Stimulated activated naive CD8-positive, alpha-beta T cell treated with anti-CD3 and anti-CD28 coated beads, Interleukin-15, Interleukin-2, amounts not matched to agents 100 ng/mL and 50 ng/mL, for 24 hours (primary cell): ENCODE measurements at regions not wholly inside any gene's neighbourhood (a gene's known extent, or its start where the extent isn't known, plus 50 kb on each side); places are given as distances from the start of the nearest gene placed in this dataset.
"Not testable (repeated sequence)": the region's sequence is repeated elsewhere in the genome, so short reads cannot be mapped to it uniquely, and the experiment has no call there.

ENCODE experiments used
- H3K27ac Mint-ChIP-seq: one replicate; pipeline ENCODE4 v1.8.0; 2021; ENCODE audit warnings: mild to moderate bottlenecking, mixed read lengths
- H3K27me3 Mint-ChIP-seq: one replicate; pipeline ENCODE4 v1.8.0; 2021; ENCODE audit warnings: mixed read lengths
- H3K36me3 Mint-ChIP-seq: one replicate; pipeline ENCODE4 v1.8.0; 2021; ENCODE audit warnings: low read depth, mixed read lengths
- H3K4me1 Mint-ChIP-seq: one replicate; pipeline ENCODE4 v1.8.0; 2021; ENCODE audit warnings: low read depth, mixed read lengths
- H3K4me3 Mint-ChIP-seq: one replicate; pipeline ENCODE4 v1.8.0; 2021; ENCODE audit warnings: mild to moderate bottlenecking, mixed read lengths
- H3K9me3 Mint-ChIP-seq: one replicate; pipeline ENCODE4 v1.8.0; 2021; ENCODE audit warnings: mixed read lengths

DNA sequence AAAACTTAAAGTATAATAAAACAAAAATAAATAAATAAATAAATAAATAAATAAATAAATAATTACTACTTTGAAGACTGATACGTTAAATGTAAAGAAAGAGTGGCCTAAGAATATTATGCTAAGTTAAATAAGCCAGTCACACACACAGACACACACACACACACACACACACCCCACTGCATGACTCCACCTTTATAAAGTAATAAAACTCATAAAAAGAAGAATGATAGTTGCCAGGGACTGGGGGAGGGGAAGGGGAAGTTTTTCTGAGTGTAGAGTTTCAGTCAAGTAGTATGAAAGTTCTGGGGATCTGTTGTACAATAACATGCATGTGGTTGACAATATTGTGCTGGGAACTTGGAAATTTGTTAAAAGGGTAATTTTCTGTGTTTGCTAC lies 1237.5 kb upstream of the GYPC start:
- Mint-ChIP-seq H3K9me3 (peaks cover 4% of the 10 kb centered on the region), H3K27me3 (no peaks in the 10 kb centered on the region), H3K4me1 (no peaks in the 10 kb centered on the region), H3K27ac (no peak overlapping the region), H3K4me3 (no peak overlapping the region), H3K36me3 (no peaks in the 10 kb centered on the region)

DNA sequence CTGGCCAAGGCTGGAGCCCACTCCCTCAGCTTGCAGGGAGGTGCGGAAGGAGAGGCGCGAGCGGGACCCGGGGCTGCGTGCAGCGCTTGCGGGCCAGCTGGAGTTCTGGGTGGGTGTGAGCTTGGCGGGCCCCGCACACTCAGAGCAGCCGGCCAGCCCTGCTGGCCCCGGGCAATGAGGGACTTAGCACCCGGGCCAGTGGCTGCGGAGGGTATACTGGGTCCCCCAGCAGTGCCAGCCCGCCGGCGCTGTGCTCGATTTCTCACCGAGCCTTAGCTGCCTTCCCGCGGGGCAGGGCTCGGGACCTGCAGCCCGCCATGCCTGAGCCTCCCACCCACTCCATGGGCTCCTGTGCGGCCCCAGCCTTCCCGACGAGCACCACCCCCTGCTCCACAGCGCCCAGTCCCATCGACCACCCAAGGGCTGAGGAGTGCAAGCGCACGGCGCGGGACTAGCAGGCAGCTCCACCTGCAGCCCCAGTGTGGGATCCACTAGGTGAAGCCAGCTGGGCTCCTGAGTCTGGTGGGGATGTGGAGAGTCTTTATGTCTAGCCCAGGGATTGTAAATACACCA lies 1233.7 kb upstream of the GYPC start:
- not testable (repeated sequence) for H3K27me3 Mint-ChIP-seq, H3K27ac Mint-ChIP-seq, H3K4me1 Mint-ChIP-seq, H3K36me3 Mint-ChIP-seq, H3K4me3 Mint-ChIP-seq, H3K9me3 Mint-ChIP-seq

DNA sequence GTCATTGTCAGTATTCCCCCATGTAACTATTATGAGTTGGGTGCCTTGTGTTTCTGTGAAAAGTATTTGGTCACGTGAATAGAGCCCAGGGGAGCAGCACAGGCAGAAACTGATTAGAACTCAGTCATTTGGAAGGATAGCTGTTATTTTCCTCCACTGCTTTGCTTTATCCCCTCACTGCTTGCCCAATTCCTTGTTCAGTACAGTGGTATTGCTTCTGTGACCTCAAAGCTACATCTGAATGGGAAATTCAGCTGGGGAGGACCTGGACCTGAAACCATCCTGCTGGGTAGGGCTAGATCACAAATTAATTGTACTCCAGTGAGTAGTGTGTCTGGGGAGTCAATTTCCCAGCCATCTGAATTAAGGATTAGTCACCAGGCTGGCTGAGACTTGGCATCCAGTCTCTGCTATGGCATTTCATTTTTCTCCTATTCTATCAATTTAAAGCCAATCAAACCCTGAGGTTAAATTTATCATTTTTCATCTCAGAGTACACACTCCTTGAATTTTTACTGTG lies 1231.6 kb upstream of the GYPC start:
- Mint-ChIP-seq H3K36me3 (no peaks in the 10 kb centered on the region), H3K4me3 (no peak overlapping the region), H3K27me3 (no peaks in the 10 kb centered on the region), H3K9me3 (no peaks in the 10 kb centered on the region), H3K4me1 (no peaks in the 10 kb centered on the region), H3K27ac (no peak overlapping the region)

DNA sequence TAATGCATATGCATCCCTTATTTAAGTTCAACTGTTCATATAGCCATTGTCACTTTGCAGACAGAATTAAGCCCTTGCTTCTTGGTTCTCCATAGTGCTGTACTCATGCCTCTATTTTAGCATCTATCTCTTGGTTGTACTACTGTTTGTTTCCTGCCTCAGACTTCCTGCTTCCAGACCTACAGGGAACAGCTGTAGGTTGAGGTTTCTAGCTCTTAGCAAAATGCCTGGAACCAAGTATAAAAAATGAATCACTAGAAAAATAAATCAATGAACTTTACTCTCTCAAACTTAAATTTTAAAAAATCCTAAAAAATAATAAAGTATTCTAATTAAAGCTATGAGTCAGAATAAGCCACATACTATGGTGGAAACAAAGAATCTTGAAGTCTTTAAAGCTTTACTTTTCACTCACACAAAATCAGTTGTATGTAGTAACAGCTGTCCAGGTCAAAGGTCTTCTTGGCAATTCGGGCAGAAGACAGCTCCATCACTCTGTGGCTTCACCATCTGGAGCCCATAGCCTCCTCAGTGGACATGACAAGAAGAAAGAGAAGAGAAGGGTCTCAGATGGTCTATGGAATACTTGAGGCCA lies 1228.1 kb upstream of the GYPC start:
- H3K4me3 Mint-ChIP-seq: no peak overlapping the region
- H3K27ac Mint-ChIP-seq: no peak overlapping the region
- no peaks in the 10 kb centered on the region for H3K9me3 Mint-ChIP-seq
- no peaks in the 10 kb centered on the region for H3K4me1 Mint-ChIP-seq
- H3K36me3 Mint-ChIP-seq: no peaks in the 10 kb centered on the region
- no peaks in the 10 kb centered on the region for H3K27me3 Mint-ChIP-seq

DNA sequence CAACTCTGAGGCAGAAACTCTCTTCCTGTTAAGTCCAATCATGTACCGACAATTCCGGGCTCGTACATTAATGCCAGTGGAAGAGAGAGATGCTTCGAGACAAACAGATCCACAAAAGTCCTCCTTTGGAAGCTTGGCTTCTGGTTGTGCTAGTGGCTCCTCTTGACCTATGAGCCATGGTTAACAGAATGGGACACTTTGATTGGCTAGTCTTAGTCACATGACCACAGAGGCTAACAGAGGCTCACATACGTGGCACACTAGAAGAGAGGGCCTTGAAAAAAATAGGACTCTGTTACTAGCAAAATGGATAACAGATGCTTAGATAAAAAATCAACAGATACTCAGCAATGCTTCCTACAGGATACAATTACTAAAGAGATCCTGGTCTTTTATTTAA lies 1211.9 kb upstream of the GYPC start:
- peaks cover 7% of the 10 kb centered on the region for H3K9me3 Mint-ChIP-seq
- no peak overlapping the region for H3K27ac Mint-ChIP-seq
- no peak overlapping the region for H3K4me3 Mint-ChIP-seq
- no peaks in the 10 kb centered on the region for H3K4me1 Mint-ChIP-seq
- no peaks in the 10 kb centered on the region for H3K27me3 Mint-ChIP-seq
- no peaks in the 10 kb centered on the region for H3K36me3 Mint-ChIP-seq

DNA sequence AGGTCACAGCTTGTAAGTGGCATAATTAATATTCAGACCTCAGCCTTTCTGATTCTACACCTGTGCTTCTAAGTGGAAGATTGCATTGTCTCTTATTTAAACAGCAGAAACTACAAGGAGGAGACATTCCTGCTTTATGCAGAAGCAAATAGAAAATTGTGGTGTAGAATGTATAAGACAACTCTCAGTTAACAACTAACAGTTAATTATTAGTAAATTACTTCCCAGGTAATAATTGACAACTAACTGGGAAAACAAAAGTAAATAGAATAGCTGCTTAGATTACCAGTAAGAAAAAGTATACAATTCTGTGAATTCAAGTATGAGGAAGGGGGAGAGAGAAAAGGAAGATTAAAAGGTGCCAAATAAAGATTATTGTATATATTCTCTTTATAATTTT lies 1210.5 kb upstream of the GYPC start:
- Mint-ChIP-seq H3K27ac (no peak overlapping the region), H3K4me1 (no peaks in the 10 kb centered on the region), H3K36me3 (no peaks in the 10 kb centered on the region), H3K4me3 (no peak overlapping the region), H3K9me3 (peaks cover 7% of the 10 kb centered on the region), H3K27me3 (no peaks in the 10 kb centered on the region)

DNA sequence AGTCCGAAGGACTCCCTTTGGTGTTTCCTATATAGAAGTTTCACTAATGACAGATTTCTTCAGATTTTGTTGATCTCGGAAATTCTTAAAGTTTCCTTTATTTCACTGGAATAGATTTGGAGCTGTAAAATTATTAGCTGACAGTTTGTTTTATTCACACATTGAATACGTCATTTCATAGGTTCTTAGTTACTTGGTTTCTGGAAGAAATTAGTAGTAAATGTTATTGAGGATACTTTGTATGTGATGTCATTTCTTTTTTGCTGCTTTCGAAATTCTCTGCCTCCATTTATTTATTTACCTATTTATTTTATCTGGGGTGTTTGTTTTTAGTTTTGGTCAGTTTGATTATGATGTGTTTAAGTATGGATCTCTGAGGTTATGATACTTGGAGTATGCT lies 1205.9 kb upstream of the GYPC start:
- H3K27me3 Mint-ChIP-seq: no peaks in the 10 kb centered on the region
- H3K4me1 Mint-ChIP-seq: no peaks in the 10 kb centered on the region
- H3K4me3 Mint-ChIP-seq: no peak overlapping the region
- H3K36me3 Mint-ChIP-seq: no peaks in the 10 kb centered on the region
- H3K27ac Mint-ChIP-seq: no peak overlapping the region
- peaks cover 15% of the 10 kb centered on the region for H3K9me3 Mint-ChIP-seq

DNA sequence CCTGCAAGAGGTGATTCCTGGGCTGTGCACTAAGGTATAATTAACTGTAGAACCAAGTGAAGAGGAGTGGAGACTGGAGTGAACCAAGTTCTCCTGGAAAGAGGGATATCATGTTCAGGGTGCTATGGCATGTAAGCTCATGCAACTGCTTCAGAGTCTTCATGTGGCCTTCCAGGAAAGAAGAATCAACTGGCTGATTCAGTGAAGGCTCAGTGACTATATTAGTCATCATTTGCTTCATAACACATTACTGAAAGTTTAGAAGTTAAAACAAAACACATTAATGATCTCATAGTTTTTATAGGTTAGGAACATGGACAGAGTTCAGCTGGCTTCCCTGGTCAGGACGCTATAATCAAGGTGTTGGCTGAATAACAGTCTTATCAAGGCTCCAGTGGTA lies 1200.8 kb upstream of the GYPC start:
- Mint-ChIP-seq H3K27me3 (no peaks in the 10 kb centered on the region), H3K9me3 (peaks cover 20% of the 10 kb centered on the region), H3K4me3 (no peak overlapping the region), H3K27ac (no peak overlapping the region), H3K36me3 (no peaks in the 10 kb centered on the region), H3K4me1 (no peaks in the 10 kb centered on the region)

DNA sequence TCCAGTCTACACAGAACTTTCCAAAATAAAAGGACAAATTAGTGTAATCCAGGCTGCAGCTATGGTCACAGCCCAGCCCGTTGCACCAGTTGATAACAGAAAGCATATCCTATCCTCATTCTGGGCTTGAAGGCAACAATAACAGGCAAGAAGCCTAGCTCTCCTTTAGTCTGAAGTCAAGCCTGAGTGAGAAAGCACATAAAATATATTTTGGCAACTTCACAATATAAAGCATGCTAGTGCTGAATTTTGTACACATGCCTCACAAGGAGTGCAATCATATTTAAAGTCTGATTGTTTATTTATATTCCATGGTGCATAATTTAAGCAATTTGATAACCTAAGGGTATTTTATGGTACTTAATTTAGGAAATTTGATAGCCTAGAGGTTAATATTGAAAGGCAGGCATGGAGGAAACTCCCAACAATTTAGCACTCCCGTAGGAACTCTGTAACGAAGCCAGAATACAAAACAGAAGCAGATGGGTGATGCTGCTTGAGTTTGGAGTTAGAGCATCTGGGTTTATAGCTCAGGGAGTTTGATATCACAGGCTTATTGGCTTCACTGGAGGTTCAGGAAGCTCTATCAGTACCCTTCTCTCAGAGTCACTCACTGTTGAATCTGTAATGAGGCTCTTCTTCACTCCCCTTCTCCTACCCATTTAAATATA lies 1199.1 kb upstream of the GYPC start:
- no peaks in the 10 kb centered on the region for H3K36me3 Mint-ChIP-seq
- H3K4me3 Mint-ChIP-seq: no peak overlapping the region
- no peaks in the 10 kb centered on the region for H3K4me1 Mint-ChIP-seq
- peaks cover 18% of the 10 kb centered on the region for H3K9me3 Mint-ChIP-seq
- no peak overlapping the region for H3K27ac Mint-ChIP-seq
- H3K27me3 Mint-ChIP-seq: no peaks in the 10 kb centered on the region

DNA sequence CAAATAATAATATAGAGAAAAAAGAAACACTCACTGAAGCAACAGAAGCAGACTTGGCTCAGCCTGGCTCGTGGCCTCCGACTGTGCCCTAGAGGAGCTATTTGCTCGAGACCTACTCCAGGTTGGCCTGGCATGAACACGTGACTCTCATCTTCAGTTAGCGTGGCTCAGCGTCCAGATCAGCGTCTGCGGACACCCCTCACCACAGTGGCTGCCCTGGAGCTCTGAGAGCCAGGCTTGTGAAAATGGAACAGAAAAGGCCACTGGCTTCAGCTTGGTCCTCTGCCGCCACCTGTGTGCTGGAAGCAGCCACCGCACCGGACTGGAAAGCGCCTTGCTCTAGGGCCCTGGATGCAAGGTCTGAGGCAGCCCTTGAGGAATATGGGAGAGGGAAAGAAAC lies 1184.0 kb upstream of the GYPC start:
- H3K27me3 Mint-ChIP-seq: no peaks in the 10 kb centered on the region
- H3K4me1 Mint-ChIP-seq: no peaks in the 10 kb centered on the region
- H3K9me3 Mint-ChIP-seq: peaks cover 14% of the 10 kb centered on the region
- H3K27ac Mint-ChIP-seq: no peak overlapping the region
- no peaks in the 10 kb centered on the region for H3K36me3 Mint-ChIP-seq
- no peak overlapping the region for H3K4me3 Mint-ChIP-seq

DNA sequence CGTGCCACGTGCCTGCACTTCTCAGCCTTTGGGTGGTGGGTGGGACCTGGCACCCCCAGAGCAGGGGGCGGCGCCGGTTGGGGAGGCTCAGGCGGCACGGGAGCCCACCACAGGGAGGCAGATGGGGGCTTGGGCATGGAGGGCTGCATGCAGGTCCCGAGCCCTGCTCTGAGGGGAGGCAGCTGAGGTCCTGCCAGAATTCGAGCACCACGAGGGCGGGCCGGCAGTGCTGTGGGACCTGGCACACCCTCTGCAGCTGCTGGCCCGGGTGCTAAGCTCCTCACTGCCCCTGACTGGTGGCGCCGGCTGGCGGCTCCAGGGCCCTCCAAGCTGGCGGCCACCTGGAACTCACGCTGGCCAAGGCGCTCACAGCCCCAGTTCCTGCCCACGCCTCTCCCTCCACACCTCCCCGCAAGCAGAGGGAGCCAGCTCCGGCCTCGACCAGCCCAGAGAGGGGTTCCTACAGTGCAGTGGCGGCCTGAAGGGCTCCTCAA lies 1176.8 kb upstream of the GYPC start:
- H3K4me3 Mint-ChIP-seq: no peak overlapping the region
- H3K36me3 Mint-ChIP-seq: no peaks in the 10 kb centered on the region
- H3K4me1 Mint-ChIP-seq: no peaks in the 10 kb centered on the region

DNA sequence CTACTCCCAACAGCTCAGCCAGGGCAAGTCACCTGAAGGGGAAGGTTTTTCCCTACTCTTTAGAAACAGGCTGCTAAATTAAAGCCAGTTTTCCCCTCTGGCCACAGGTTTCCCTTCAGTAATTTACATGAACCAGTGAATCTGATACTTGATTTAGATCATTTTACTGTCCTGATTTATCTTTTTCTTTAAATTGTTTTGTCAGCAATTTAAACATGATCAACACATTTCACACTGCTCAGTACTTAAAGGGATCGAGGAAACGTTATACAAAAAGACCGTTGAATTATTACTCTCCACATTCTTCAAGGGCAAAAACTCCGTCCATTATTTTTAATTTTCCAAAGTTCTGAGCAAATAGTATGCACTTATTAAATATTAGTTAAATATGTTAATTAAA lies 1165.7 kb upstream of the GYPC start:
- Mint-ChIP-seq H3K36me3 (no peaks in the 10 kb centered on the region), H3K27me3 (no peaks in the 10 kb centered on the region), H3K4me1 (no peaks in the 10 kb centered on the region), H3K27ac (no peak overlapping the region), H3K9me3 (peaks cover 4% of the 10 kb centered on the region), H3K4me3 (no peak overlapping the region)

More for the DNA sequence above, 1176.8 kb upstream of the GYPC start:
- Mint-ChIP-seq H3K27ac (no peak overlapping the region), H3K27me3 (no peaks in the 10 kb centered on the region), H3K9me3 (peaks cover 25% of the 10 kb centered on the region)

DNA sequence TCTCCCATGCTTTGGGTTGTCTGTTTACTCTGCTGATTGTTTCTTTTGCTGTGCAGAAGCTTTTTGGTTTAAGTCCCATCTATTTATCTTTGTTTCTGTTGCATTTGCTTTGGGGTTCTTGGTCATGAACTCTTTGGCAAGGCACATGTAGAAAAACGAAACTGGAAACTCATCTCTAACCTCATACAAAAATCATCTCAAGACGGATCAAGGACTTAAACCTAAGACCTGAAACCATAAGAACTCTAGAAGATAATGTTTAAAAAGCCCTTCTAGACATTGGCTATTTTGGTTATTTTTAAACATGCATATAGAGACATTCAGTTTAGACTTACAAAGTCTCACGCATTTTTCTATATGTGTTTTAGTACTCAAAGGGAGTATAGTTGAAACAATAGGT lies 1164.3 kb upstream of the GYPC start:
- Mint-ChIP-seq H3K4me3 (no peak overlapping the region), H3K4me1 (no peaks in the 10 kb centered on the region), H3K27ac (no peak overlapping the region), H3K27me3 (no peaks in the 10 kb centered on the region), H3K9me3 (peaks cover 4% of the 10 kb centered on the region), H3K36me3 (no peaks in the 10 kb centered on the region)

DNA sequence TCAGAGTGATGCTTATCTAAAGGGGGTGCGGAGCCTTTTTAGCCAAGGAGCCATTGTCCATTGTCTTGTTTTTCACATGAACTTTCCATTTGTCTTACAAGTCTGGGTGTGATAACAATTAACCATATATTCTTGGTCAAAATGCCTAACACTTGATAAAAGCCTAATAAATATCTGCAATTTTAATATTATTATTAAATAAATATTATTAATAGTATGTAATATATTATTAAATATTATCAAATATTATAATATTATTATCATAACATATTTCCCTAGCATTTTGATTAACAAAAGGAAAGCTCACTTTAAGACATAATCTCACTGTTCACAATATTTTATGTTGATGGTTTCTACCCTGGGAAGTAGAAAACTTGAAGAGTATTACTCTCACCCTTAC lies 1143.6 kb upstream of the GYPC start:
- Mint-ChIP-seq H3K4me1 (no peaks in the 10 kb centered on the region), H3K9me3 (peaks cover 15% of the 10 kb centered on the region), H3K27ac (no peak overlapping the region), H3K27me3 (no peaks in the 10 kb centered on the region), H3K4me3 (no peak overlapping the region), H3K36me3 (no peaks in the 10 kb centered on the region)

DNA sequence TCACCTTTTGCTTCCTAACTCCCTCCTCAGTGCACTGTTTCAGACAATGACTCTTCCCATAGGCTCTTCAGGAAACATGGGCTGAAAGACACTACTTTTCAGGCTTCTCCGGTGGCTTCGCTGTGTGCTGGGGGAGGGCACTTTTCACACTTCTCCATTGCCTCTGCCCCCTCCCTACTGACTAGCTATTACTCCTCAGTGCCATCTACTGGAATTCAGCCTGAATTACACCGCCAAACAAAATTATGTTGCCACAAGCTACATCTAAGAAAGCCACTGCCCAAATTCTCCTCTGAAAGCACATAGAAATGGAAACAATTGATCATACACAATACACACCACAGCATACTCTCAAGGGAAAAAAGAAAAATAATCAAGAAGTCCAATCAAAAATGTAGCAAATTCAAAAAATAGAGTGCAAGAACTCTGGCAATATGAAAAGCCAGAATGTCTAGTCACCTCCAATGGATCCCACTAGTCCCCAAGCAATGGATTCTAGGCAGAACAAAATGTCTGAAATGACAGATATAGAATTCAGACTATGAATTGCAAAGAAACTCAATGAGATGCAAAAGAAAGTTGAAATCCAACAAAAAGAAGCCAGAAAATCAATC lies 1139.4 kb upstream of the GYPC start:
- H3K27me3 Mint-ChIP-seq: no peaks in the 10 kb centered on the region
- no peaks in the 10 kb centered on the region for H3K36me3 Mint-ChIP-seq
- H3K4me1 Mint-ChIP-seq: no peaks in the 10 kb centered on the region
- H3K4me3 Mint-ChIP-seq: no peak overlapping the region
- H3K27ac Mint-ChIP-seq: no peak overlapping the region
- peaks cover 9% of the 10 kb centered on the region for H3K9me3 Mint-ChIP-seq
